HG03520 (cell line): ENCODE measurements at regions not wholly inside any gene's neighbourhood (a gene's known extent, or its start where the extent isn't known, plus 50 kb on each side); places are given as distances from the start of the nearest gene placed in this dataset.
"Not testable (repeated sequence)": the region's sequence is repeated elsewhere in the genome, so short reads cannot be mapped to it uniquely, and the experiment has no call there.

Source experiments
- ATAC-seq: cut with Tn5 transposase; IDR thresholded peaks from one replicate; pipeline ENCODE4 v1.9.1; 2021; ENCODE audit warnings: mild to moderate bottlenecking, moderate library complexity; ENCODE audit not compliant: unreplicated experiment

GRCh38 chr6:84358581-84358980 lies 131.1 kb upstream of the CEP162 start:
- ATAC-seq, result no peak

- no peak for ATAC-seq
Observed at GRCh38 chr6:84357631-84358030, 130.2 kb upstream of the CEP162 start.

- ATAC-seq, result no peak
Observed at GRCh38 chr6:84356907-84357306, 129.5 kb upstream of the CEP162 start.

- ATAC-seq, result no peak
Observed at GRCh38 chr6:84353459-84354423, 126.3 kb upstream of the CEP162 start.

DNA sequence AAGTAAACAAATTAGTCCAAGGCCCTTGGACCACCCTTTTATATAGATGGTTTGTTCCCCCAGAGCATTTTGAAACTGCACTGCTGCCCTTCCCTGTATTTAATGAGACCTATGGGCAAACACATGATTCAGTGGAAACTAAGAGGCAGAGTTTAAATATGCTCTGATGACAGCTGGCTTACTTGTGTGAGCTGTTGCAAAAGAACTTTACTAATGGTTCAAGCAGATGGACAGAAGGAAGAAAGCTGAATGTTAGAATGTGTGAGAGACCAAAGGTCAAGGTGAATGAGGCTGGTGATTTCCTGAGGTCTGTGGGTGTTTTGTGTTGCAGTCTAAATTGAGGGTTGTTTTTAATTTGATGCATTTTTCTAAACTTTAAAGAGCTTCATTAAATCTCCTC lies 123.0 kb upstream of the CEP162 start:
- no peak for ATAC-seq

- ATAC-seq, result no peak
Observed at GRCh38 chr6:84349542-84349941, 122.1 kb upstream of the CEP162 start.

DNA sequence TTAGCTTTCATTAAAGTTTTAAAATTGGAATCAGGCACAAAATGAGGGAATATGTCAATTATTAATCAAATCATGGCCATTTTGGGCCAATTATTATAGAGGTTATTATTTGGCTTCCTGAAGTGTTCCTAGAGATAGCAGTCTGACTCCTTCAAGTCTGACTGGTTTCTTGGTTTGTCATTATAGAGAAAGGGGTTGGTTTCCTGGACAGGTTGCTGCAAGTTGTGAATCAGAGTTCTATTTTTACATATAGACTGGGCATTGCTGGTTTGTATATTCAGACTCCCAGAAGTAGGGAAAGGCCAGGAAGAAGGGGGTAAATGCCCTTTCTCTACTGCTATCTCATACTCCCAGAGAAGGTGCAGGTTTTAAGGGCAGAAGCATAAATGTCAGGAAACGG lies 121.4 kb upstream of the CEP162 start:
- ATAC-seq, result no peak

DNA sequence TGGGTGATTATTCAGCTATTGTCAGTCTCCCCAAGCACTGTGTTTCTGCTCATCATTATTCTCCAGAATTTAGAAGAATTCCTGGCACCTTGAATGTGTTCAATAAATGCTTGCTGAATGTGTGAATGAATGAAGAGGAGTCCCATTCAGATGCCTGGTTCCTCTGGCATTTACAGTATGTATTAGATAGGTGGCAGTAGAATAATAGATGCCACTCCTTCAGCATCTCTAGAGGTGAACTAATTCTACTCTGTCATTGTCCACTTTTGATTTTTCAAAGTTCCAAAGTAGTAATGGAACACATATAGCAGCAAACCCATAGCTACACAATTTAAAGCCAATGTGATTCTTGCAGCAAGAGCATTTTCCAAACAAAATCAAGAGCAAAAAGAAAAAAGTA lies 118.9 kb upstream of the CEP162 start:
- no peak for ATAC-seq

GRCh38 chr6:84344005-84344404 lies 116.6 kb upstream of the CEP162 start:
- ATAC-seq, result no peak

DNA sequence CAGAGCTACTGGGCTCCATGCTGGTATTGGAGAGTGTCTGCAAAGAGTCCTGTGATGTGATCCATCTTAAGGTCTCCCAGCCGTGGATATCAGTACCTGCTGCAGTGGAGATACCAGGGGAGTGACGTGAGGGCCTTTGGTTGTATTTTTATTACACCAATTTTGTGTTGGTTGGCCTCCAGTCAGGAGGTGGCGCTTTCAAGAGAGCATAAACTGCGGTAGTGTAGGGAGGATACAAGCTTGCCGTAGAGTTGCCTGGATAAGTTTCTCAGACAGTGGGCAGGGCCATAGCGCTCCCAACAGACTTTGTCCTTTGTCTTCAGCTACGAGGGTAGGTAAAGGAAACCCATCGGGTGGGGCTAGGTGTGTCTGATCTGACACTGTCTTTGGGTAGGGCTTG lies 113.0 kb upstream of the CEP162 start:
- ATAC-seq, result no peak

GRCh38 chr6:84333842-84334241 lies 106.4 kb upstream of the CEP162 start:
- ATAC-seq, result no peak

- ATAC-seq, result peak; percentile 98
Observed at GRCh38 chr6:84332139-84333034, 104.9 kb upstream of the CEP162 start.

- ATAC-seq, result no peak
Observed at GRCh38 chr6:84330325-84330724, 102.9 kb upstream of the CEP162 start.

DNA sequence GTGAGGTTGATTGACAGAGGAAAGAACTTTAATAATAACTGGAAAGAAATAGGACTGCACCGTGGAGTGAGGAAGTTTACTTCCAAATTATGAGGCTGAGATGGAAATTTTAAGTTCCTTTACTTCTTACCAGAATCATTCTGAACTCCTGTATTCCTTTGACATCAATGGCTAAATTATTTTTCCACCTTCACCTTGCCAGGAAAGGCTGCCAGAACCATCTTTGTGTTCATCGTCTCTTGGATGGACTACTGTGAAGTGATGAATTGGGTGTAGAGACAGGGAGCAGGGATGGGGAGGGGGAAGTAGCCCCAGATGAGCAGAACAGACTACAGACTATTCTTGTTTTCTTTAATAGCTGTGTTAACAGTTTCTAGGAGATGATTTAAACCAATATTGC lies 102.1 kb upstream of the CEP162 start:
- no peak for ATAC-seq

- no peak for ATAC-seq
Observed at GRCh38 chr6:84329077-84329476, 101.6 kb upstream of the CEP162 start.

GRCh38 chr6:84317463-84317862 lies 90.0 kb upstream of the CEP162 start:
- no peak for ATAC-seq

- no peak for ATAC-seq
Observed at GRCh38 chr6:84314377-84314898, 87.0 kb upstream of the CEP162 start.

GRCh38 chr6:84309336-84309735 lies 81.9 kb upstream of the CEP162 start:
- no peak for ATAC-seq

DNA sequence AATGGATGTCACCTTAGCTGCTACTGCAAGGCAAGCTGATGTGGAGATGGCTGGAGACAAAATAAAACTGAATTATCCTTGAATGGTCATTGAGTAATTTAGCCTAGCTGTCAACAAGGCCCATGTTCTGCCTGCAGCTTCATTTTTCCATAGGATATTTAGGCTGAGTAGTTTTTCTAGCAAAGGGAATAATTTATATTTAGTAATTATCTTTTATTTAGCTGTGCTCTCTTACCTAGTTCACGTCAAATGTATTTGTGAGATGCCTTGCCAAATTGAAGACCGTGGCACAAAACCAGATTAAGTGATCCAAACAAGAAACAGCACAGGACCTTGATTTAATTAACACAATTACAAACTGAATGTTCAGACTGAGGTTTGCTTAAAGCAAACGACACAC lies 77.4 kb upstream of the CEP162 start:
- ATAC-seq, result no peak

- not testable (repeated sequence) for ATAC-seq
Observed at GRCh38 chr6:84291033-84291432, 63.6 kb upstream of the CEP162 start.

GRCh38 chr6:84284428-84285049 lies 57.1 kb upstream of the CEP162 start:
- ATAC-seq, result no peak
